Adrenal gland (tissue), 5 donors: ENCODE measurements at regions not wholly inside any gene's neighbourhood (a gene's known extent, or its start where the extent isn't known, plus 50 kb on each side); places are given as distances from the start of the nearest gene placed in this dataset.

Source experiments
- POLR2A ChIP-seq, 2 donors: fragments of 450-650 bp; IDR thresholded peaks; one replicate each; pipeline ENCODE4 v1.6.1; 2017; ENCODE audit warnings: antibody characterized with exemption in 2 of 2, mild to moderate bottlenecking in 2 of 2, moderate library complexity in 1 of 2
- TF ChIP-seq, protein P1 (sequence below), 6 experiments: fragments of 450-650 bp in 4 of 6; fragments of 200-600 bp in 2 of 6; sonication (generic) in 1 of 6; IDR thresholded peaks; 1 replicate in 5 of 6; 2 replicates in 1 of 6; pipeline versions ENCODE4 v1.5.1 to v1.8.0; 2016 to 2021; ENCODE audit warnings: antibody characterized with exemption in 6 of 6, mild to moderate bottlenecking in 2 of 6, moderate library complexity in 1 of 6
- donor health status: DM: no; HTN: no; CAD: no.

DNA sequence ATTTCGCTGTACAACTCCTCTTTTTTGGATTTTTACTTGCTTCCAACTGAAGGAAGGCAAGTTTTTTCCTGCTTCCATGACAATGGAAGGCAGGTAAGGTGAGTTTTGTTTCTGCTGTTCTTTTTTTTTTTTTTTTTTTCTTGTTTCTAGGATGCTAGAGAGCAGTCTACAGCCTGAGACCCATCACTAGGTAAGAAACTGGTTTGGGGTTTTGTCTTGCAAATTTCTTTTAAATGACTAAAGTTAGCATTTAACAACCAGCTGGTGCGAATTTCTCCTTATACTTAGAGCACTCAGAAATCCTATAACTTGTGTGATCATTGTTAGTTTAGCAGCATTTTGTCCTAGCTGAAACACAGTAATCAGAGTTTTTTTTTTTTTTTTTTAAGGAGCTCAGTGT, 378.4 kb upstream of the CNKSR2 start:
- TF ChIP-seq, protein P1, sequence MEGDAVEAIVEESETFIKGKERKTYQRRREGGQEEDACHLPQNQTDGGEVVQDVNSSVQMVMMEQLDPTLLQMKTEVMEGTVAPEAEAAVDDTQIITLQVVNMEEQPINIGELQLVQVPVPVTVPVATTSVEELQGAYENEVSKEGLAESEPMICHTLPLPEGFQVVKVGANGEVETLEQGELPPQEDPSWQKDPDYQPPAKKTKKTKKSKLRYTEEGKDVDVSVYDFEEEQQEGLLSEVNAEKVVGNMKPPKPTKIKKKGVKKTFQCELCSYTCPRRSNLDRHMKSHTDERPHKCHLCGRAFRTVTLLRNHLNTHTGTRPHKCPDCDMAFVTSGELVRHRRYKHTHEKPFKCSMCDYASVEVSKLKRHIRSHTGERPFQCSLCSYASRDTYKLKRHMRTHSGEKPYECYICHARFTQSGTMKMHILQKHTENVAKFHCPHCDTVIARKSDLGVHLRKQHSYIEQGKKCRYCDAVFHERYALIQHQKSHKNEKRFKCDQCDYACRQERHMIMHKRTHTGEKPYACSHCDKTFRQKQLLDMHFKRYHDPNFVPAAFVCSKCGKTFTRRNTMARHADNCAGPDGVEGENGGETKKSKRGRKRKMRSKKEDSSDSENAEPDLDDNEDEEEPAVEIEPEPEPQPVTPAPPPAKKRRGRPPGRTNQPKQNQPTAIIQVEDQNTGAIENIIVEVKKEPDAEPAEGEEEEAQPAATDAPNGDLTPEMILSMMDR (IDR thresholded peaks at IDR 0.05), result no peak
- no peak for TF ChIP-seq POLR2A (IDR thresholded peaks at IDR 0.05)
